Liver (tissue), 8 donors: ENCODE measurements at regions not wholly inside any gene's neighbourhood (a gene's known extent, or its start where the extent isn't known, plus 50 kb on each side); places are given as distances from the start of the nearest gene placed in this dataset.

Experiments used
- DNase-seq: peaks from one replicate; pipeline ENCODE4 v3.0.0-alpha.2; 2017; ENCODE audit warnings: low spot score
- H3K27ac ChIP-seq, 2 donors: one replicate each; pipeline ENCODE4 v1.7.0; 2013; ENCODE audit warnings: inconsistent platforms in 2 of 2, low read length in 2 of 2, control low read depth in 1 of 2, low read depth in 1 of 2, mild to moderate bottlenecking in 1 of 2
- H3K27me3 ChIP-seq, 4 donors: one replicate each; pipeline versions ENCODE4 v1.6.1 to v1.7.0; 2013; ENCODE audit warnings: low read length in 3 of 4, inconsistent platforms in 1 of 4, mild to moderate bottlenecking in 1 of 4, moderate library complexity in 1 of 4; ENCODE audit not compliant: control insufficient read depth in 4 of 4, insufficient read depth in 4 of 4
- H3K36me3 ChIP-seq, 4 donors: one replicate each; pipeline versions ENCODE4 v1.6.1 to v1.7.0; 2013; ENCODE audit warnings: low read length in 3 of 4, mild to moderate bottlenecking in 3 of 4, low read depth in 1 of 4, moderate library complexity in 1 of 4; ENCODE audit not compliant: control insufficient read depth in 4 of 4, insufficient read depth in 3 of 4
- H3K4me1 ChIP-seq, 4 donors: one replicate each; pipeline versions ENCODE4 v1.6.1 to v1.7.0; 2013; ENCODE audit warnings: low read length in 3 of 4, mild to moderate bottlenecking in 3 of 4, moderate library complexity in 1 of 4; ENCODE audit not compliant: control insufficient read depth in 4 of 4, insufficient read depth in 4 of 4
- H3K4me3 ChIP-seq, 3 donors: one replicate each; pipeline versions ENCODE4 v1.6.1 to v1.7.0; 2013; ENCODE audit warnings: low read length in 3 of 3, control low read depth in 1 of 3, low read depth in 1 of 3, mild to moderate bottlenecking in 1 of 3
- H3K9ac ChIP-seq, 2 donors: one replicate each; pipeline ENCODE4 v1.7.0; 2013; ENCODE audit warnings: low read length in 2 of 2, mild to moderate bottlenecking in 2 of 2, moderate library complexity in 2 of 2, control low read depth in 1 of 2, low read depth in 1 of 2
- H3K9me3 ChIP-seq, 4 donors: one replicate each; pipeline versions ENCODE4 v1.6.1 to v1.7.0; 2013; ENCODE audit warnings: low read length in 3 of 4; ENCODE audit not compliant: control insufficient read depth in 4 of 4
- ATF3 ChIP-seq: IDR thresholded peaks from 2 replicates; pipeline ENCODE4 v1.6.1; 2016; ENCODE audit warnings: antibody characterized with exemption
- CTCF ChIP-seq: fragments of 150-350 bp; IDR thresholded peaks from 2 replicates; pipeline ENCODE4 v1.5.1; 2017; ENCODE audit warnings: improper control_type of control experiment, low read depth, low read length; ENCODE audit not compliant: missing input control
- EGR1 ChIP-seq, 2 donors: IDR thresholded peaks; 2 replicates each; pipeline ENCODE4 v1.6.1; 2016 to 2018; ENCODE audit warnings: antibody characterized with exemption in 2 of 2, low read depth in 2 of 2
- FOXA2 ChIP-seq: IDR thresholded peaks from 2 replicates; pipeline ENCODE4 v1.6.1; 2016; ENCODE audit warnings: antibody characterized with exemption
- HNF4A ChIP-seq, 2 donors: conservative IDR thresholded peaks; 2 replicates each; pipeline ENCODE4 v1.6.1; 2016; ENCODE audit warnings: antibody characterized with exemption in 2 of 2, mild to moderate bottlenecking in 2 of 2
- HNF4G ChIP-seq: IDR thresholded peaks from 2 replicates; pipeline ENCODE4 v1.6.1; 2016; ENCODE audit warnings: antibody characterized with exemption
- MAX ChIP-seq: IDR thresholded peaks from 2 replicates; pipeline ENCODE4 v1.6.1; 2016; ENCODE audit warnings: antibody characterized with exemption
- NR2F2 ChIP-seq: IDR thresholded peaks from 2 replicates; pipeline ENCODE4 v1.6.1; 2016; ENCODE audit warnings: antibody characterized with exemption
- REST ChIP-seq: IDR thresholded peaks from 2 replicates; pipeline ENCODE4 v1.6.1; 2016; ENCODE audit warnings: antibody characterized with exemption, mild to moderate bottlenecking
- RXRA ChIP-seq, 2 donors: IDR thresholded peaks; 2 replicates each; pipeline ENCODE4 v1.6.1; 2017 to 2018; ENCODE audit warnings: antibody characterized with exemption in 2 of 2, mild to moderate bottlenecking in 1 of 2
- SP1 ChIP-seq: IDR thresholded peaks from 2 replicates; pipeline ENCODE4 v1.6.1; 2018; ENCODE audit warnings: antibody characterized with exemption, mild to moderate bottlenecking
- YY1 ChIP-seq: IDR thresholded peaks from 2 replicates; pipeline ENCODE4 v1.6.1; 2016; ENCODE audit warnings: antibody characterized with exemption, mild to moderate bottlenecking
- ZBTB33 ChIP-seq: IDR thresholded peaks from 2 replicates; pipeline ENCODE4 v1.6.1; 2016; ENCODE audit warnings: antibody characterized with exemption
- WGBS: extraction: QIAGEN DNeasy Blood & Tissue Kit; methylation state at CpG from one replicate; pipeline ENCODE4 v1.1.7; 2013; 5-methylcytosine and 5-hydroxymethylcytosine counted together
- donor health status: healthy.
- donor health status: healthy.
- donor health status: healthy.
- donor health status: healthy.
- donor health status: healthy.

- no peak overlapping the region for H3K27ac ChIP-seq
- H3K4me3 ChIP-seq, result no peak overlapping the region
- TF ChIP-seq REST, result no peak
- no peak for TF ChIP-seq SP1
- TF ChIP-seq MAX, result no peak
- TF ChIP-seq ZBTB33, result no peak
- no peak for TF ChIP-seq CTCF
- TF ChIP-seq RXRA (IDR thresholded peaks at IDR 0.05), result no peak
- no peak for TF ChIP-seq NR2F2
- TF ChIP-seq HNF4G, result no peak
- no peak for TF ChIP-seq EGR1 (IDR thresholded peaks at IDR 0.05; ENCODE audit: low read depth in 2 of 2)
- 91% methylated on average over 3 of the region's 3 CpGs for WGBS
- no peaks in the 10 kb centered on the region for H3K27me3 ChIP-seq
- no peak for DNase-seq
- no peaks in the 10 kb centered on the region for H3K36me3 ChIP-seq
- H3K4me1 ChIP-seq, result no peaks in the 10 kb centered on the region
- H3K9ac ChIP-seq, result no peak overlapping the region
- no peaks in the 10 kb centered on the region for H3K9me3 ChIP-seq
These were observed 56.0 kb downstream of the BOD1L2 start for GRCh38 chr18:57202881-57203280.

- TF ChIP-seq ATF3 (no peak), YY1 (no peak), NR2F2 (no peak), SP1 (no peak), HNF4G (no peak), RXRA (IDR thresholded peaks at IDR 0.05) (no peak), ZBTB33 (no peak), HNF4A (conservative IDR thresholded peaks at IDR 0.05) (no peak), FOXA2 (no peak), CTCF (no peak)
- Histone ChIP-seq H3K36me3 (no peaks in the 10 kb centered on the region), H3K4me1 (peaks cover 0 to 3% (median 0%) of the 10 kb centered on the region in 4 donors), H3K4me3 (no peak overlapping the region), H3K9ac (no peak overlapping the region), H3K27me3 (no peaks in the 10 kb centered on the region), H3K9me3 (no peaks in the 10 kb centered on the region), H3K27ac (no peak overlapping the region)
- WGBS, result 92% methylated on average over 4 of the region's 4 CpGs
- DNase-seq, result no peak
These were observed 58.8 kb downstream of the BOD1L2 start for GRCh38 chr18:57205641-57206040.
